ENCODE measurements at regions not wholly inside any gene's neighbourhood (a gene's known extent, or its start where the extent isn't known, plus 50 kb on each side); places are given as distances from the start of the nearest gene placed in this dataset.

GRCh38 chr9:24931894-24932293 is 386.2 kb upstream of the IZUMO3 start:
- Histone ChIP-seq H2AFZ (ENCODE audit: low read length) (no peak overlapping the region), H3K27ac (ENCODE audit: low read length) (no peak overlapping the region), H3F3A (ENCODE audit: low read length, unreplicated experiment) (no peaks in the 10 kb centered on the region), H3K9me2 (replicated peaks; ENCODE audit: low read length) (no peaks in the 10 kb centered on the region), H3K36me3 (ENCODE audit: low read depth, low read length) (no peaks in the 10 kb centered on the region), H3K4me3 (ENCODE audit: low read length) (no peak overlapping the region), H4K20me1 (ENCODE audit: low read length) (no peaks in the 10 kb centered on the region), H3K4me2 (ENCODE audit: low read length) (no peak overlapping the region), H3K79me2 (ENCODE audit: low read length) (no peaks in the 10 kb centered on the region), H3K9ac (ENCODE audit: low read length) (no peak overlapping the region), H3K4me1 (ENCODE audit: insufficient read depth, low read length) (no peaks in the 10 kb centered on the region), H3K27me3 (ENCODE audit: low read length) (no peaks in the 10 kb centered on the region), H3K9me3 (ENCODE audit: low read length) (no peaks in the 10 kb centered on the region)
- no TSS peak for BruUV-seq (replicated peaks)
- TF ChIP-seq EZH2 (IDR thresholded peaks at IDR 0.05; ENCODE audit: low read length, unreplicated experiment) = no peak
- TF ChIP-seq, protein P1, sequence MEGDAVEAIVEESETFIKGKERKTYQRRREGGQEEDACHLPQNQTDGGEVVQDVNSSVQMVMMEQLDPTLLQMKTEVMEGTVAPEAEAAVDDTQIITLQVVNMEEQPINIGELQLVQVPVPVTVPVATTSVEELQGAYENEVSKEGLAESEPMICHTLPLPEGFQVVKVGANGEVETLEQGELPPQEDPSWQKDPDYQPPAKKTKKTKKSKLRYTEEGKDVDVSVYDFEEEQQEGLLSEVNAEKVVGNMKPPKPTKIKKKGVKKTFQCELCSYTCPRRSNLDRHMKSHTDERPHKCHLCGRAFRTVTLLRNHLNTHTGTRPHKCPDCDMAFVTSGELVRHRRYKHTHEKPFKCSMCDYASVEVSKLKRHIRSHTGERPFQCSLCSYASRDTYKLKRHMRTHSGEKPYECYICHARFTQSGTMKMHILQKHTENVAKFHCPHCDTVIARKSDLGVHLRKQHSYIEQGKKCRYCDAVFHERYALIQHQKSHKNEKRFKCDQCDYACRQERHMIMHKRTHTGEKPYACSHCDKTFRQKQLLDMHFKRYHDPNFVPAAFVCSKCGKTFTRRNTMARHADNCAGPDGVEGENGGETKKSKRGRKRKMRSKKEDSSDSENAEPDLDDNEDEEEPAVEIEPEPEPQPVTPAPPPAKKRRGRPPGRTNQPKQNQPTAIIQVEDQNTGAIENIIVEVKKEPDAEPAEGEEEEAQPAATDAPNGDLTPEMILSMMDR (conservative IDR thresholded peaks at IDR 0.05; ENCODE audit: low read depth, low read length) = no peak
- no peak for TF ChIP-seq EZH2phosphoT487 (IDR thresholded peaks at IDR 0.05; ENCODE audit: borderline replicate concordance, low read length)
- intact Hi-C loops (cut with micrococcal nuclease) = no loop called here
- CTCF ChIA-PET = no interaction called here
- no peak for DNase-seq
- POLR2A ChIA-PET (ENCODE audit: unreplicated experiment) = no interaction called here
- no peak for ATAC-seq

DNA sequence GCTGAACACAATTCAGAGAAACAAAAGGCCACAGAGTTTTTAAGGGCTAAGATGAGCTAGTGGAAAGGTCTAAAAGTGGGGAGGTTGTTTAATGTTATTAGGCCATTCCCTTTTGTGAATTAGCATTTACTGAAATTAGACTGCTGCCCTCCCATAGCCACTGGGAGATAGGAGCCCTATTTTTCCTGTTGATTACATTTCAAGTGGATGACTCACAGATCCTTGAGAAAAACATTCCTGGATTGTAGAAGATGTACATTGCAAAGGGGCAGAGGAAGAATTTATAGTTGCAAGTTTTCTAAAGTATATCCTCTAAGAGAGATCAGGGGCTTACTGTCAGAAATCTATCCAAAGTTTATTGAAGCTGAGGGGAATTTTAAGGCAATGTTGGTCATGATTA is 367.1 kb upstream of the IZUMO3 start:
- H3K4me3 ChIP-seq (ENCODE audit: low read length) = no peak overlapping the region
- TF ChIP-seq, protein P1 (conservative IDR thresholded peaks at IDR 0.05; ENCODE audit: low read depth, low read length) = no peak
- TF ChIP-seq EZH2 (IDR thresholded peaks at IDR 0.05; ENCODE audit: low read length, unreplicated experiment) (no peak), EZH2phosphoT487 (IDR thresholded peaks at IDR 0.05; ENCODE audit: borderline replicate concordance, low read length) (no peak)
- ATAC-seq = peak; percentile 38

DNA sequence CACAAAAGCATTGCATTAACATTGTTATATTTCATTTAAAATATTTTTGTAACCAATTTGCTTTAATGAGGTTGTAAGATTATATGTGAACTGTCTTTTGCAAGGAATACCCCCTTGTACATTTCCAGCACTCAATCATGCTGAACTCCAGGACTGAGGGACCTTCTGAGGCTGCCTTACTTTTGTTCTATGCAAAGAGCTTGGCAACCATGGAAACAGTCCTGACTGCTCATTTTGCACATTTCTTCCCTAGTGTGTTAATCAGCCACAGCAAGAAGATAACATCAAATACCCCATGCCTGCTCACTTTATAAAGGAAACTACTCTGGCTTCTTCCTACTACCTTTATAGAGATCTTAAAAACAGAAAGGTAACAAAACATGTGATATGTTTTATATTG is 355.6 kb upstream of the IZUMO3 start:
- Histone ChIP-seq H3K27me3 (ENCODE audit: low read length) (no peaks in the 10 kb centered on the region), H3K79me2 (ENCODE audit: low read length) (no peaks in the 10 kb centered on the region), H3K27ac (ENCODE audit: low read length) (no peak overlapping the region), H3K36me3 (ENCODE audit: low read depth, low read length) (no peaks in the 10 kb centered on the region), H3K9me3 (ENCODE audit: low read length) (no peaks in the 10 kb centered on the region), H3K4me1 (ENCODE audit: insufficient read depth, low read length) (no peaks in the 10 kb centered on the region), H4K20me1 (ENCODE audit: low read length) (no peaks in the 10 kb centered on the region), H3K9ac (ENCODE audit: low read length) (no peak overlapping the region), H3F3A (ENCODE audit: low read length, unreplicated experiment) (no peaks in the 10 kb centered on the region), H2AFZ (ENCODE audit: low read length) (no peak overlapping the region), H3K4me3 (ENCODE audit: low read length) (no peak overlapping the region), H3K4me2 (ENCODE audit: low read length) (no peak overlapping the region), H3K9me2 (replicated peaks; ENCODE audit: low read length) (no peaks in the 10 kb centered on the region)
- ATAC-seq (no peak), DNase-seq (no peak)
- intact Hi-C loops (cut with micrococcal nuclease) = no loop called here
- ChIA-PET POLR2A (ENCODE audit: unreplicated experiment) (no interaction called here), CTCF (no interaction called here)
- no peak for TF ChIP-seq EZH2 (IDR thresholded peaks at IDR 0.05; ENCODE audit: low read length, unreplicated experiment)
- no peak for TF ChIP-seq EZH2phosphoT487 (IDR thresholded peaks at IDR 0.05; ENCODE audit: borderline replicate concordance, low read length)
- TF ChIP-seq, protein P1 (conservative IDR thresholded peaks at IDR 0.05; ENCODE audit: low read depth, low read length) = no peak
- no TSS peak for BruUV-seq (replicated peaks)

More for the DNA sequence above, 367.1 kb upstream of the IZUMO3 start:
- Histone ChIP-seq H3K27ac (ENCODE audit: low read length) (no peak overlapping the region), H3K4me1 (ENCODE audit: insufficient read depth, low read length) (no peaks in the 10 kb centered on the region), H3K27me3 (ENCODE audit: low read length) (no peaks in the 10 kb centered on the region), H4K20me1 (ENCODE audit: low read length) (no peaks in the 10 kb centered on the region), H2AFZ (ENCODE audit: low read length) (no peak overlapping the region), H3F3A (ENCODE audit: low read length, unreplicated experiment) (no peaks in the 10 kb centered on the region), H3K9me3 (ENCODE audit: low read length) (no peaks in the 10 kb centered on the region), H3K4me2 (ENCODE audit: low read length) (no peak overlapping the region), H3K9me2 (replicated peaks; ENCODE audit: low read length) (no peaks in the 10 kb centered on the region), H3K9ac (ENCODE audit: low read length) (no peak overlapping the region), H3K36me3 (ENCODE audit: low read depth, low read length) (no peaks in the 10 kb centered on the region), H3K79me2 (ENCODE audit: low read length) (no peaks in the 10 kb centered on the region)
- intact Hi-C loops (cut with micrococcal nuclease) = no loop called here
- CTCF ChIA-PET = no interaction called here
- POLR2A ChIA-PET (ENCODE audit: unreplicated experiment) = no interaction called here
- peak; percentile 2 for DNase-seq
- BruUV-seq (replicated peaks) = no TSS peak

Measured in PC-3 (cell line).